ENCODE measurements at regions not wholly inside any gene's neighbourhood (a gene's known extent, or its start where the extent isn't known, plus 50 kb on each side); places are given as distances from the start of the nearest gene placed in this dataset.

- Histone ChIP-seq H3K4me1 (ENCODE audit: low read length) (no peaks in the 10 kb centered on the region), H3K27ac (ENCODE audit: low read length) (no peak overlapping the region), H3K9me3 (replicated peaks; ENCODE audit: insufficient read depth, low read length) (no peaks in the 10 kb centered on the region), H3K9ac (ENCODE audit: low read length) (no peak overlapping the region), H3K79me2 (ENCODE audit: low read length) (no peaks in the 10 kb centered on the region), H3K4me3 (ENCODE audit: low read length) (no peak overlapping the region), H2AFZ (ENCODE audit: low read length) (no peak overlapping the region), H3K36me3 (replicated peaks; ENCODE audit: insufficient read depth, low read length) (no peaks in the 10 kb centered on the region), H3K9me2 (replicated peaks; ENCODE audit: insufficient read depth, low read length) (no peaks in the 10 kb centered on the region), H3K27me3 (replicated peaks; ENCODE audit: insufficient read depth, low read length) (no peaks in the 10 kb centered on the region), H4K20me1 (ENCODE audit: insufficient read depth, low read length) (no peaks in the 10 kb centered on the region), H3F3A (ENCODE audit: insufficient read depth, low read length) (no peaks in the 10 kb centered on the region), H3K4me2 (ENCODE audit: low read depth, low read length) (no peak overlapping the region)
- no peak for TF ChIP-seq EZH2phosphoT487 (IDR thresholded peaks at IDR 0.05; ENCODE audit: low read length)
- no peak for TF ChIP-seq EZH2 (optimal IDR thresholded peaks at IDR 0.05; ENCODE audit: low read depth, low read length)
- TF ChIP-seq CTCF (IDR thresholded peaks at IDR 0.05; ENCODE audit: low read length), result no peak
- DNase-seq, result no peak
These were observed 623.1 kb upstream of the HS6ST1 start for GRCh38 chr2:128941751-128942150.

GRCh38 chr2:128949360-128949759 lies 630.7 kb upstream of the HS6ST1 start:
- Histone ChIP-seq H2AFZ (ENCODE audit: low read length) (no peak overlapping the region), H3K27ac (ENCODE audit: low read length) (no peak overlapping the region), H3K4me1 (ENCODE audit: low read length) (no peaks in the 10 kb centered on the region), H3K4me3 (ENCODE audit: low read length) (no peak overlapping the region), H3K9ac (ENCODE audit: low read length) (no peak overlapping the region), H4K20me1 (ENCODE audit: insufficient read depth, low read length) (no peaks in the 10 kb centered on the region), H3K79me2 (ENCODE audit: low read length) (no peaks in the 10 kb centered on the region), H3K9me2 (replicated peaks; ENCODE audit: insufficient read depth, low read length) (no peaks in the 10 kb centered on the region), H3K9me3 (replicated peaks; ENCODE audit: insufficient read depth, low read length) (no peaks in the 10 kb centered on the region), H3K36me3 (replicated peaks; ENCODE audit: insufficient read depth, low read length) (no peaks in the 10 kb centered on the region), H3K4me2 (ENCODE audit: low read depth, low read length) (no peak overlapping the region), H3F3A (ENCODE audit: insufficient read depth, low read length) (no peaks in the 10 kb centered on the region), H3K27me3 (replicated peaks; ENCODE audit: insufficient read depth, low read length) (no peaks in the 10 kb centered on the region)
- TF ChIP-seq EZH2phosphoT487 (IDR thresholded peaks at IDR 0.05; ENCODE audit: low read length), result no peak
- no peak for TF ChIP-seq EZH2 (optimal IDR thresholded peaks at IDR 0.05; ENCODE audit: low read depth, low read length)
- TF ChIP-seq CTCF (IDR thresholded peaks at IDR 0.05; ENCODE audit: low read length), result no peak
- no peak for DNase-seq

- Histone ChIP-seq H4K20me1 (ENCODE audit: insufficient read depth, low read length) (no peaks in the 10 kb centered on the region), H3K9ac (ENCODE audit: low read length) (no peak overlapping the region), H3K4me1 (ENCODE audit: low read length) (no peaks in the 10 kb centered on the region), H3K27ac (ENCODE audit: low read length) (no peak overlapping the region), H3K27me3 (replicated peaks; ENCODE audit: insufficient read depth, low read length) (no peaks in the 10 kb centered on the region), H3K9me2 (replicated peaks; ENCODE audit: insufficient read depth, low read length) (no peaks in the 10 kb centered on the region), H3K4me3 (ENCODE audit: low read length) (no peak overlapping the region), H3K79me2 (ENCODE audit: low read length) (no peaks in the 10 kb centered on the region), H3K36me3 (replicated peaks; ENCODE audit: insufficient read depth, low read length) (no peaks in the 10 kb centered on the region), H2AFZ (ENCODE audit: low read length) (no peak overlapping the region), H3K4me2 (ENCODE audit: low read depth, low read length) (no peak overlapping the region), H3F3A (ENCODE audit: insufficient read depth, low read length) (no peaks in the 10 kb centered on the region), H3K9me3 (replicated peaks; ENCODE audit: insufficient read depth, low read length) (no peaks in the 10 kb centered on the region)
- TF ChIP-seq EZH2phosphoT487 (IDR thresholded peaks at IDR 0.05; ENCODE audit: low read length) (no peak), CTCF (IDR thresholded peaks at IDR 0.05; ENCODE audit: low read length) (no peak), EZH2 (optimal IDR thresholded peaks at IDR 0.05; ENCODE audit: low read depth, low read length) (no peak)
- DNase-seq, result no peak
These were observed 632.1 kb upstream of the HS6ST1 start for GRCh38 chr2:128950758-128951157.
